Neural cell (in vitro differentiated cells): ENCODE measurements at regions not wholly inside any gene's neighbourhood (a gene's known extent, or its start where the extent isn't known, plus 50 kb on each side); places are given as distances from the start of the nearest gene placed in this dataset.

Source experiments
- H2AFZ ChIP-seq: fragments of 200-600, 300-800 bp; sonication (generic), shearing (Covaris generic); 2 replicates; pipeline ENCODE4 v1.6.0; 2014; ENCODE audit warnings: low read depth, mild to moderate bottlenecking, antibody characterized with exemption, low read length, moderate library complexity
- H3F3A ChIP-seq: fragments of 200-600 bp; shearing (Covaris generic); 2 replicates; pipeline ENCODE4 v1.6.1; 2016; ENCODE audit warnings: mild to moderate bottlenecking, moderate library complexity, mixed read lengths, antibody characterized with exemption, low read length; ENCODE audit not compliant: insufficient read depth, poor library complexity, severe bottlenecking
- H3K27ac ChIP-seq: fragments of 200-600, 300-800 bp; sonication (generic), shearing (Covaris generic); 2 replicates; pipeline ENCODE4 v1.5.1; 2014; ENCODE audit warnings: mild to moderate bottlenecking, low read length, moderate library complexity
- H3K27me3 ChIP-seq: fragments of 300-800, 200-600 bp; sonication (generic), shearing (Covaris generic); 2 replicates; pipeline ENCODE4 v1.6.0; 2014; ENCODE audit warnings: mild to moderate bottlenecking, low read depth, low read length, moderate library complexity; ENCODE audit not compliant: insufficient read depth
- H3K36me3 ChIP-seq: fragments of 300-800, 200-600 bp; sonication (generic), shearing (Covaris generic); 2 replicates; pipeline ENCODE4 v1.5.1; 2014; ENCODE audit warnings: mild to moderate bottlenecking, antibody characterized with exemption, low read length, moderate library complexity; ENCODE audit not compliant: insufficient read depth
- H3K4me2 ChIP-seq: fragments of 300-800, 200-600 bp; sonication (generic), shearing (Covaris generic); 2 replicates; pipeline ENCODE4 v1.6.0; 2014; ENCODE audit warnings: mild to moderate bottlenecking, low read length
- H3K4me3 ChIP-seq: fragments of 300-800, 200-600 bp; sonication (generic), shearing (Covaris generic); 2 replicates; pipeline ENCODE4 v1.5.1; 2014; ENCODE audit warnings: mild to moderate bottlenecking, low read length, moderate library complexity
- H3K79me2 ChIP-seq: fragments of 200-600 bp; shearing (Covaris generic); replicated peaks from 2 replicates; pipeline ENCODE4 v1.6.0; 2014; ENCODE audit warnings: mild to moderate bottlenecking, low read length, moderate library complexity; ENCODE audit not compliant: insufficient read depth
- H3K9ac ChIP-seq: fragments of 300-800, 200-600 bp; sonication (generic), shearing (Covaris generic); 2 replicates; pipeline ENCODE4 v1.6.1; 2016; ENCODE audit warnings: mild to moderate bottlenecking, low read length, mixed read lengths
- H3K9me2 ChIP-seq: fragments of 200-600 bp; shearing (Covaris generic); 2 replicates; pipeline ENCODE4 v1.6.1; 2016; ENCODE audit warnings: mild to moderate bottlenecking, low read length, mixed read lengths; ENCODE audit not compliant: insufficient read depth
- H3K9me3 ChIP-seq: fragments of 200-600, 300-800 bp; sonication (generic), shearing (Covaris generic); 2 replicates; pipeline ENCODE4 v1.6.1; 2016; ENCODE audit warnings: mild to moderate bottlenecking, mixed run types, low read length, moderate library complexity, mixed read lengths
- H4K20me1 ChIP-seq: fragments of 200-600 bp; shearing (Covaris generic); 2 replicates; pipeline ENCODE4 v1.6.1; 2016; ENCODE audit warnings: mild to moderate bottlenecking, mixed run types; ENCODE audit not compliant: insufficient read depth
- EP300 ChIP-seq: fragments of 450-650 bp; conservative IDR thresholded peaks from 2 replicates; pipeline ENCODE4 v1.6.1; 2014; ENCODE audit warnings: antibody characterized with exemption, mild to moderate bottlenecking, moderate library complexity; ENCODE audit not compliant: poor library complexity, severe bottlenecking
- EZH2 ChIP-seq: fragments of 200-600, 300-800 bp; shearing (Covaris generic), sonication (generic); IDR thresholded peaks from 2 replicates; pipeline ENCODE4 v1.6.1; 2014; ENCODE audit warnings: antibody characterized with exemption, low read length, borderline replicate concordance, mild to moderate bottlenecking; ENCODE audit not compliant: insufficient read depth, poor library complexity, severe bottlenecking
- MXI1 ChIP-seq: fragments of 450-650 bp; conservative IDR thresholded peaks from 2 replicates; pipeline ENCODE4 v1.6.1; 2014; ENCODE audit warnings: antibody characterized with exemption, mild to moderate bottlenecking; ENCODE audit not compliant: poor library complexity, severe bottlenecking
- POLR2AphosphoS5 ChIP-seq: IDR thresholded peaks from 2 replicates; pipeline ENCODE4 v1.6.1; 2012
- RAD21 ChIP-seq: fragments of 450-650 bp; conservative IDR thresholded peaks from 2 replicates; pipeline ENCODE4 v1.6.1; 2014; ENCODE audit warnings: antibody characterized with exemption, mild to moderate bottlenecking, moderate library complexity
- SMC3 ChIP-seq: fragments of 450-650 bp; conservative IDR thresholded peaks from 2 replicates; pipeline ENCODE4 v1.6.1; 2014; ENCODE audit warnings: antibody characterized with exemption, mild to moderate bottlenecking, moderate library complexity; ENCODE audit not compliant: poor library complexity
- TAF1 ChIP-seq: IDR thresholded peaks from 2 replicates; pipeline ENCODE4 v1.6.1; 2012; ENCODE audit warnings: low read depth
- TF ChIP-seq, protein P1 (sequence below): IDR thresholded peaks from 2 replicates; pipeline ENCODE4 v1.6.1; 2012; ENCODE audit warnings: borderline replicate concordance
- TF ChIP-seq, protein P2 (sequence below): fragments of 450-650 bp; IDR thresholded peaks from 2 replicates; pipeline ENCODE4 v1.5.1; 2014; ENCODE audit warnings: antibody characterized with exemption, mild to moderate bottlenecking, moderate library complexity; ENCODE audit not compliant: poor library complexity, severe bottlenecking

DNA sequence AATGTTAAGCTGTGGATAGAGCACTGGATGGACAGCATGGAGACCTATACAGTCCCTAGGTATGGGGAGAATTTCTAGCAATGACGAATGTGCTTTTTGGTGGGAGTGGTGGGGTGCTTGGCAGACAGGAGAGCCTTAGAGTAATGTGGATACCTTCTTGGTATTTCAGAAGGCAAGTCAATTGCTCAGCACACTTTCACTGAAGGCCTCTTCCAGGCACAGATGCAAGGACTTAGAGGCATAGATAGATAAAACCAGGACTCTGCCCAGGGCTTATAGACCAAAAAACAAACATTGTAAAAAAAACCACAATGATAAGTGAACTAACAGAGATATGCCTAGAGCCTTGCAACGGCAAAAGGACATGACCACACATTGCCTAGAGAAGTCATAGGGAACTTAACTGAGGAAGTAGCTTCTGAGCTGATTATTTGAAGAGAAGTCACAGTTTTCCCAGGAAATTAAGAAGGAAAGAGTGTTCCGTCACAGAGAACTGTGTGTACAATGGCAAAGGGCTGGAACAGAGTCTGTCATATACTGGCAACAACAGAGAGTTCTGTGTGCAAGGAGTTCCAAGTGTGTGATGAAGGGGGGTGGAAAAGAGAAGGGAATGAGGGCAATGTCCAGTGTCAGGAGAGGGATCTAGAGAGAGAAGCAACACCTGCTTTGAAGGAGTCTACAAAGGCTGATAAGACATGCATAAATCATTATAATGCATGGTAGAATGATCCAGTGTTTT lies 65.9 kb upstream of the PICALM start:
- no peak overlapping the region for H3K9ac ChIP-seq
- H3K79me2 ChIP-seq: no peaks in the 10 kb centered on the region
- H3K4me2 ChIP-seq: no peak overlapping the region
- TF ChIP-seq, protein P1, sequence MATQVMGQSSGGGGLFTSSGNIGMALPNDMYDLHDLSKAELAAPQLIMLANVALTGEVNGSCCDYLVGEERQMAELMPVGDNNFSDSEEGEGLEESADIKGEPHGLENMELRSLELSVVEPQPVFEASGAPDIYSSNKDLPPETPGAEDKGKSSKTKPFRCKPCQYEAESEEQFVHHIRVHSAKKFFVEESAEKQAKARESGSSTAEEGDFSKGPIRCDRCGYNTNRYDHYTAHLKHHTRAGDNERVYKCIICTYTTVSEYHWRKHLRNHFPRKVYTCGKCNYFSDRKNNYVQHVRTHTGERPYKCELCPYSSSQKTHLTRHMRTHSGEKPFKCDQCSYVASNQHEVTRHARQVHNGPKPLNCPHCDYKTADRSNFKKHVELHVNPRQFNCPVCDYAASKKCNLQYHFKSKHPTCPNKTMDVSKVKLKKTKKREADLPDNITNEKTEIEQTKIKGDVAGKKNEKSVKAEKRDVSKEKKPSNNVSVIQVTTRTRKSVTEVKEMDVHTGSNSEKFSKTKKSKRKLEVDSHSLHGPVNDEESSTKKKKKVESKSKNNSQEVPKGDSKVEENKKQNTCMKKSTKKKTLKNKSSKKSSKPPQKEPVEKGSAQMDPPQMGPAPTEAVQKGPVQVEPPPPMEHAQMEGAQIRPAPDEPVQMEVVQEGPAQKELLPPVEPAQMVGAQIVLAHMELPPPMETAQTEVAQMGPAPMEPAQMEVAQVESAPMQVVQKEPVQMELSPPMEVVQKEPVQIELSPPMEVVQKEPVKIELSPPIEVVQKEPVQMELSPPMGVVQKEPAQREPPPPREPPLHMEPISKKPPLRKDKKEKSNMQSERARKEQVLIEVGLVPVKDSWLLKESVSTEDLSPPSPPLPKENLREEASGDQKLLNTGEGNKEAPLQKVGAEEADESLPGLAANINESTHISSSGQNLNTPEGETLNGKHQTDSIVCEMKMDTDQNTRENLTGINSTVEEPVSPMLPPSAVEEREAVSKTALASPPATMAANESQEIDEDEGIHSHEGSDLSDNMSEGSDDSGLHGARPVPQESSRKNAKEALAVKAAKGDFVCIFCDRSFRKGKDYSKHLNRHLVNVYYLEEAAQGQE: no peak
- no peak for TF ChIP-seq EP300
- no peak for TF ChIP-seq SMC3
- TF ChIP-seq, protein P2, sequence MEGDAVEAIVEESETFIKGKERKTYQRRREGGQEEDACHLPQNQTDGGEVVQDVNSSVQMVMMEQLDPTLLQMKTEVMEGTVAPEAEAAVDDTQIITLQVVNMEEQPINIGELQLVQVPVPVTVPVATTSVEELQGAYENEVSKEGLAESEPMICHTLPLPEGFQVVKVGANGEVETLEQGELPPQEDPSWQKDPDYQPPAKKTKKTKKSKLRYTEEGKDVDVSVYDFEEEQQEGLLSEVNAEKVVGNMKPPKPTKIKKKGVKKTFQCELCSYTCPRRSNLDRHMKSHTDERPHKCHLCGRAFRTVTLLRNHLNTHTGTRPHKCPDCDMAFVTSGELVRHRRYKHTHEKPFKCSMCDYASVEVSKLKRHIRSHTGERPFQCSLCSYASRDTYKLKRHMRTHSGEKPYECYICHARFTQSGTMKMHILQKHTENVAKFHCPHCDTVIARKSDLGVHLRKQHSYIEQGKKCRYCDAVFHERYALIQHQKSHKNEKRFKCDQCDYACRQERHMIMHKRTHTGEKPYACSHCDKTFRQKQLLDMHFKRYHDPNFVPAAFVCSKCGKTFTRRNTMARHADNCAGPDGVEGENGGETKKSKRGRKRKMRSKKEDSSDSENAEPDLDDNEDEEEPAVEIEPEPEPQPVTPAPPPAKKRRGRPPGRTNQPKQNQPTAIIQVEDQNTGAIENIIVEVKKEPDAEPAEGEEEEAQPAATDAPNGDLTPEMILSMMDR: no peak
- no peak for TF ChIP-seq MXI1
- no peak for TF ChIP-seq TAF1
- no peak for TF ChIP-seq POLR2AphosphoS5
- no peak for TF ChIP-seq EZH2
- no peak for TF ChIP-seq RAD21
- no peaks in the 10 kb centered on the region for H3K27me3 ChIP-seq
- H3K9me3 ChIP-seq: no peaks in the 10 kb centered on the region
- no peaks in the 10 kb centered on the region for H4K20me1 ChIP-seq
- no peak overlapping the region for H3K27ac ChIP-seq
- H3K4me3 ChIP-seq: no peak overlapping the region
- H3K36me3 ChIP-seq: no peaks in the 10 kb centered on the region
- no peaks in the 10 kb centered on the region for H3K9me2 ChIP-seq
- no peaks in the 10 kb centered on the region for H3F3A ChIP-seq
- no peak overlapping the region for H2AFZ ChIP-seq

- Histone ChIP-seq H3K79me2 (no peaks in the 10 kb centered on the region), H3K27me3 (no peaks in the 10 kb centered on the region), H3K27ac (no peak overlapping the region), H2AFZ (no peak overlapping the region), H3K9me3 (no peaks in the 10 kb centered on the region), H3K36me3 (no peaks in the 10 kb centered on the region), H3K9me2 (no peaks in the 10 kb centered on the region), H3F3A (no peaks in the 10 kb centered on the region), H3K4me2 (no peak overlapping the region), H4K20me1 (no peaks in the 10 kb centered on the region), H3K9ac (no peak overlapping the region), H3K4me3 (no peak overlapping the region)
- TF ChIP-seq, protein P1: no peak
- TF ChIP-seq SMC3 (no peak), RAD21 (no peak), EP300 (no peak), TAF1 (no peak), MXI1 (no peak), EZH2 (no peak), POLR2AphosphoS5 (no peak)
- TF ChIP-seq, protein P2: no peak
Measured at GRCh38 chr11:86132667-86133249, 63.9 kb upstream of the PICALM start.
